ENCODE measurements at regions not wholly inside any gene's neighbourhood (a gene's known extent, or its start where the extent isn't known, plus 50 kb on each side); places are given as distances from the start of the nearest gene placed in this dataset.

- H3K4me1 ChIP-seq, result no peaks in the 10 kb centered on the region
- H3K36me3 ChIP-seq, result no peaks in the 10 kb centered on the region
- no peaks in the 10 kb centered on the region for H3K27me3 ChIP-seq
- peaks cover 0 to 3% of the 10 kb centered on the region in 2 donors for H3K9me3 ChIP-seq
- DNase-seq (ENCODE audit: low spot score), result no peak
- TF ChIP-seq CTCF (IDR thresholded peaks at IDR 0.05), result no peak
- H3K4me3 ChIP-seq, result no peak overlapping the region
- H3K27ac ChIP-seq, result no peak overlapping the region
Observed at GRCh38 chr2:100653449-100654035, 90.7 kb downstream of the PDCL3 start.

- no peaks in the 10 kb centered on the region for H3K4me1 ChIP-seq
- TF ChIP-seq CTCF (IDR thresholded peaks at IDR 0.05), result no peak
- DNase-seq (ENCODE audit: low spot score), result no peak
- no peak overlapping the region for H3K4me3 ChIP-seq
- H3K27me3 ChIP-seq, result no peaks in the 10 kb centered on the region
- no peak overlapping the region for H3K27ac ChIP-seq
- no peaks in the 10 kb centered on the region for H3K36me3 ChIP-seq
- H3K9me3 ChIP-seq, result no peaks in the 10 kb centered on the region
Observed at GRCh38 chr2:100654611-100655010, 91.8 kb downstream of the PDCL3 start.

- no peaks in the 10 kb centered on the region for H3K36me3 ChIP-seq
- DNase-seq (ENCODE audit: low spot score), result no peak
- no peak overlapping the region for H3K27ac ChIP-seq
- H3K9me3 ChIP-seq, result no peaks in the 10 kb centered on the region
- no peaks in the 10 kb centered on the region for H3K4me1 ChIP-seq
- no peak for TF ChIP-seq CTCF (IDR thresholded peaks at IDR 0.05)
- H3K27me3 ChIP-seq, result no peaks in the 10 kb centered on the region
- H3K4me3 ChIP-seq, result no peak overlapping the region
Observed at GRCh38 chr2:100655446-100655845, 92.7 kb downstream of the PDCL3 start.

- TF ChIP-seq CTCF (IDR thresholded peaks at IDR 0.05), result no peak
- Histone ChIP-seq H3K4me1 (no peaks in the 10 kb centered on the region), H3K4me3 (no peak overlapping the region), H3K27me3 (no peaks in the 10 kb centered on the region), H3K9me3 (no peaks in the 10 kb centered on the region), H3K27ac (no peak overlapping the region), H3K36me3 (no peaks in the 10 kb centered on the region)
- DNase-seq (ENCODE audit: low spot score), result no peak
Observed at GRCh38 chr2:100655936-100656534, 93.2 kb downstream of the PDCL3 start.

DNA sequence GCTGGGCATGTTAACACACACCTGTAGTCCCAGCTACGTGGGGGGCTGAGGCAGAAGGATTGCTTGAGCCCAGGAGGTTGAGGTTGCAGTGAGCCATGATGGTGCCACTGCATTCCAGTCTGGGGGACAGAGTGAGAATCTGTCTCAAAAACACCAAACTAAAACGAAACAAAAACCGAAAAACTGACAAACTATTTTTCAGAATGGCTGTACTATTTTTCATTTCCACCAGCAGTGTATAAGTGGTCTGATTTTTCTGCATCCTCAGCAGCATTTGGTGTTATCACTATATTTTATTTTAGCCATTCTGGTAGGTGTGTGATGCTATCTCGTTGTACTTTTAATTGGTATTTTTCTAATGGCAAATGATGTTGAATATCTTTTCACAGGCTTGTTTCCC, 95.2 kb downstream of the PDCL3 start:
- Histone ChIP-seq H3K36me3 (no peaks in the 10 kb centered on the region), H3K4me1 (no peaks in the 10 kb centered on the region), H3K27me3 (no peaks in the 10 kb centered on the region), H3K27ac (no peak overlapping the region), H3K9me3 (no peaks in the 10 kb centered on the region), H3K4me3 (no peak overlapping the region)
- no peak for TF ChIP-seq CTCF (IDR thresholded peaks at IDR 0.05)
- DNase-seq (ENCODE audit: low spot score), result no peak

All from right atrium auricular region (tissue), 2 donors.